Stimulated activated CD4-positive, alpha-beta T cell treated with anti-CD3 and anti-CD28 coated beads, Interleukin-2, amount 100 ng/mL, for 4 hours (primary cell): ENCODE measurements at regions not wholly inside any gene's neighbourhood (a gene's known extent, or its start where the extent isn't known, plus 50 kb on each side); places are given as distances from the start of the nearest gene placed in this dataset.
"Not testable (repeated sequence)": the region's sequence is repeated elsewhere in the genome, so short reads cannot be mapped to it uniquely, and the experiment has no call there.

Experiments used
- DNase-seq: peaks from one replicate; pipeline ENCODE4 v3.0.0-alpha.2; 2020; ENCODE audit warnings: low read depth

DNA sequence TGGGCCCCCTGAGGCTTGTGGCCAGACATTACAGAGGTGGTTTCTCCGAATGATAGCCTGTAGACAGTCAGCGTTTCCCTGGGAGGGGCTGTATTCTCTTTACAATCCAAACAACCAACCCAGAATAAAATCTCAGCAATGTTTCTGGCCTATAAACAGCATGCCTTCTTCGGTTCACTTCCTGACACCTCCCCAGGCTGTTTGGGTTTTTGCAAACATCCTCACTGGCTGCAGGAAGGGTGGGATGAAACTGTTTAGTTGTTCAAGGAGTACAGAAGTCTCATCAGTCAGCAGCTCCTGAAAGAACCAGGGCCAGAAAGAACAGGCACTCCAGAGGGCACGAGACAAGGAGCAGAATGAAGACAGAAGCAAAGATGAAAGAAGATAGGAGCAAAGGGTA, 350.0 kb downstream of the QKI start:
- no peak for DNase-seq

DNA sequence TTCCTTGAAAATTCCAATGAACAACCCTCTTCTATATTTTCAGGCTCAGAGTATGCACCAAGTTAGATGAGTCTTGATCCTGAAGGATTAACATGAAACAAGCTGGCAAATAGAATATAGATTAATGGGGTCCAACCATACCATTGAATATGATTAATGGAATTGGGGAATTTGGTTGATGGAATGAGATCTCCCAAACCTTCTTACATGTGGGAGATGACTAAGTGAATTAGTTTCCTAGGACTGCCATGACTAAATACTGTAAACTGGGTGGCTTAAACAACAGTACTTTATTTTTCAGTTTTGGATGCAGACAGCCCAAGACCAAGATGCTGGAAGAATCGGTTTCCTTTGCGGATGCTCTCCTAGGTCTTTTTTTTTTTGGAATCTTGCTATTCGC, 347.0 kb downstream of the QKI start:
- DNase-seq, result no peak

DNA sequence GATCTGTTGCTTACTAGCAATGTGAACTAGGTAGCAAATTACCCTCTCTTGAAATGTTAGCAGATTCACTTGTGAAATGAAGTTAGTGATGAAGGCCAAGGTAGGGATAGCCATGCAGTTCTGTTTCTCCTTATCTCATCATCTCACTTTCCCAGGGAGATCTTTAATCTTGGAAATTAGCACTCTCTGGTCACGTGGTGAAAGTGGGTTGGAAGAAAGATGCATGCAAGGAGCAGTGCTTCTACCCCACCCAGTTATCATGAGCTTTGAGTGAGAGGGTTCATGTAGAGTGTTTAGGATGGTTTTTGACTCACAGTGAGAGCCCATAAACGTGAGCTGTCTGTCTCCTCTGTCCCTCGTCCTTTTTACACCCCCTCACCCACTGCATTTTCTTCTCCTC, 346.3 kb downstream of the QKI start:
- no peak for DNase-seq

DNA sequence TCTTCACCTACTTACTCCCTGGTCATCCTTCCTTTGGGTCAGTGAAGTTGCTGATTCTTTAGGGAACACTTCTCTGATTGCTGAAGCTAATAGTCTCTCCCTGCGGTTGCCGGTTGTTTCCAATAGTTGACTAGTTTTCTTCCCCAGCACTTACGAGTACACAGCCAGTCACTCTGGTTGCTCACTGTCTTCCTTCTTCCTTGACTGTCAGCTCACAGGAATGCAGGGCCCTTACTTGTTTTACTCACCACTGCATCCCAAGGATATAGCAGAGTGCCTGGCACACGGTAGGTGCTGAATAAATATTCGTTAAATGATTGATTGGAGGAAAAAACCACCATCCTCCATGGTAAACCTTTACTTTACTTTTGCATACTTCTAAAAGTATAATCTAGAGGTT, 345.0 kb downstream of the QKI start:
- DNase-seq, result no peak

DNA sequence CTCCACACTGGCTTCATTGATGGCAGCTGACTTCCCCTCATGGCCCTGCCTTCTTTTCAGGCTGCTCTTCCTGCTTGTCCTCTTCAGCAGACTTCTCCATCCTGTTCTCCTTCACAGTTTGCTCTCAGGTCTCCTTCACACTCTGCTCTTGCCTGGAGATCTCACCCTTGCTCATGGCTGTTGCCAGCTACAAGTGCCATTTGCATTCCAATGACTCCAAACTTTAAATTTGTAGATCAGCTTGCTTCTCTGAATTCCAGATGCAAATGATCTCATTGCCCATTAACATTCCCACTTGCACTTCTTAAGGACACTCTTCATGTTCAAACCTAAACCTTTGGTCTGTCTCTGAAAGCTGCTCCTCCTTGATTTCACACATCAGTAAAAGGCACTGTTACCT, 343.0 kb downstream of the QKI start:
- no peak for DNase-seq

DNA sequence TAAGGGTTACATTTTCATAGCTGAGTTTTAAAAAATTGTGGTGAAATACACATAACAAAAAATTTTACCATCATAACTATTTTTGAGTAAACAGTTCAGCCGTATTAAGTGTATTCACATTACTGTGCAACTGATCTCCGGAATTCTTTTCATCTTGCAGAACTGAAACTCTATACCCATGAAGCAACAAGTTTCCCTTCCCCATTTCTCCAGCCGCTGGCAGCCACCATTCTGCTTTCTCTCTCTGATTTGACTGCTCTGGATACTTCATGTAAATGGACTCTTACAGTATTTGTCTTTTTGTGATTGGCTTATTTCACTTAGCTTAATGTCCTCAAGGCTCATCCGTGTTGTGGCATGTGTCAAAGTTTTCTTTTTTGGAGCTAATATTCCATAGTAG, 341.6 kb downstream of the QKI start:
- DNase-seq, result no peak

DNA sequence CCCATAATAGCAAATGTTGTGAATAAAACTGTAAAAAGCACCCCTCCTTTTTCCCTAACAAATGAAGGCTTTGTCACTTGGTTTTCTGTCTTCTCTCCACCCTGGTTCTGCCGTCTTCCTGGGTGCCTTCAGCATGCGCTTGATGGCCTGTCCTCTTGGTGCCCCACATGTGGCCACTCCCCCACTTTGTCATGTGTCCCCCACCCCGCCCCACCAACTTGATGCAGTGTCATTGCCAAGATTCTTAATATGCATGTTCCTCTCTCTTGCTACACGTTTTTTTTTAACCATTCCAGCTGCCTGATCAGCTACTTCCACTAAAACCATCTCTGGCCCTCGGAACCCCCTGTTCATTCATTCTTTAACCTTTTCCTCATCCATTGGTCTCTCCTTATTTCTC, 340.3 kb downstream of the QKI start:
- no peak for DNase-seq

DNA sequence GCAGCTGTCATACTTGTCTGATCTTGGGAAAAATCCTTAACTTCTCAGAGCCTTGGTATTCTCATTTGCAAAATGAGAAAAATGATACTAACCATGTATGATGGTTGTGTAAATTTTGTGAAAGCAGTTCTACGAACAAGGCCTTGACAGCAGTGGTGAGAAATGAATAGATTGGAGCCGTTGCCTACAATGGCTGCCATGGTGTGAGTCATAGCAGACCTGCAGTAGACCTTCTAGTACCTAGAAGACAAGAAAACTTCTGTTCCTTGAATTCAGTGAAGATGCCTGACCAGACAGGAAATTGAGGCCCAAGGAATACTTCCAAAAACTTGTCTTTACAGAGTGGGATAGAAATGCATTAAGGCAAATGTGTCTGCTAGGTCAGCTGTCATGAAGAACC, 338.9 kb downstream of the QKI start:
- no peak for DNase-seq

DNA sequence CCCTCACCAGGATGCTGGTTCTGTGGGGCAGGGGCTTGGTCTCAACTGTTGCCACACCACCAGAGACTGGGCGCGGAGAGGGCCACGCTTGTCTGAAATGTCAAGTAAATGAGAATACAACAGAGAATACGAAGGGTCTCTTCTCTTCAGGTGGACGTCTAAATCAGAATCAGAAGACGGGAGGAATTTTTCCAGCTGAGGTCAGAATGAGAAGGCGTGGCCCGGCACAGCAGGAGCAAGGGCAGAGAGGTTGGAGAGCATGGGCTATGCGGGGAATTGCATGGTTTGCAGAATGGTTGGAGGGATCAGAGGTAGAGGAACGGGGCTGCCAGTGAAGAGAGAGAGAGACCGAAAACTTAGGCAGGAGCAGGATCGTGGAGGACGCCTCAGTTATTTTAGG, 337.9 kb downstream of the QKI start:
- no peak for DNase-seq

DNA sequence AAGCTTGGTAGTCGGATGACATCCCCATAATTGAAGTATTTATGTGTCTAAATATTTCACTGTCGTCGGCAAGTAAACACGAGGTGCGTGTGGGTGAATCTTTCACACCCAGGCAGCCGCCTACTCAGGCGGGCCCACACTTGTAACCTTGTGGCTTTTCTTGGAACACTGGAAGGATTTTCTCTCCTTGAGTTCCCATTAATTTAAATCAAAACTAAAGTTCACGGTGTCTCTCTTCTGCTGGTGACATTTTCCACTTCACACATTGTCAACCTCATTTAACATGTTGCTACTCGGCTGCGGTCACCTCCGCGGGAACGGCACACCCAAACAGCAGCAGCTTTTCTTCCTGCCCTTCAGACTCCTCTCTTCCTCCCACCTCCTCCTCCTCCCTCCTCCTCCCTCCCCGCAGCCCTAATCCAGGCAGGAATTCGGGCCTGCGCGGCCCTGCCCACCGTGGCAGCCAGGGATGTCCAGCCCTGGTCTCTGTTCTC, 336.6 kb downstream of the QKI start:
- DNase-seq, result no peak

DNA sequence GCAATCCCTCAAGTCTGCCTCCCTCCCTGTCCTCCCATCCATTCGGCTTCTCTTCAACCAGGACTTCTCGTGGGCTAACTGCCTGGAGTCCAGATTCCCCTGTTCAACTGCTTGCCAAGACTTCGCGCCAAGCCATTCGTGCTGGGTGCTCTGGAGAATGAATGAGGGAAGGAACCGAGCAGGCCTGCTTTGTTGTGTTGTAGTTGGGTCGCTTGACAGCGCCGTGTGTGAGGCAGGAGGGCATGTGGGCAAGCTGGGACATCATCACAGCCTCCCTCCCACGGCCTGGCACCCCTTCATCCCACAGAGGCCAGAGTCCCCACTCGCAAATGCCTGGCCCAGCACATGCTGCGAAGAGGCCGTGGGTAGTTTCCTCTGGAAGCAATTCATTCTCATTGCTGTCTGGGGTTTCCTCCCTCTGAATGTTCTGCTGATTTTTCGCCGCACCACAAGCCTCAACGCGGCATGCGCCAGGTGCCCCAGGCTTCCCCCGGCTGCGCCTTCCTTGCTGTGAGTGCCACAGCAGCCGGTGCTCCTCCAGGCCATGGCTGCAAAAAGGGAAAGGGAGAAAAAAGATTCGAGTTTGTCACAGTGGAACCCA, 336.0 kb downstream of the QKI start:
- no peak for DNase-seq

DNA sequence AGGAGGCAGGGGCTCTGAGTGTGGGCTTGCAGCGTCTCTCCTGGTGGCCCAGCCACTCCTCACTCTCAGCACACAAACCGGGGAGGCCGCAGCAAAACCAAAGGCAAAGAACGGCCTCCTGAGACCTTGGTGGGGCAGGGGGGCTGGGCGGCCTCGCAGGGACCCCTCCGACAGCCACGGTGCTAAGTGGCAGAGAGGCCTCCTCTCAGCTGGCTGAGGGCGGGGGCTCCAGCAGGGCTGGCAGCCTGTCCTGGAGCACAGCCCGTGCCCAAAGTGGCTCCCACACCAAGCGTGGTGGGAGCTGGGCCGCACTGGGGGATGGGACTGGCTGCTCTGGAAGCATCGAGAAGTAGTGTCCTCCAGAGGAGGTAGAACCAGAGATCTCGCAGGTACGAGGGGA, 334.4 kb downstream of the QKI start:
- no peak for DNase-seq

DNA sequence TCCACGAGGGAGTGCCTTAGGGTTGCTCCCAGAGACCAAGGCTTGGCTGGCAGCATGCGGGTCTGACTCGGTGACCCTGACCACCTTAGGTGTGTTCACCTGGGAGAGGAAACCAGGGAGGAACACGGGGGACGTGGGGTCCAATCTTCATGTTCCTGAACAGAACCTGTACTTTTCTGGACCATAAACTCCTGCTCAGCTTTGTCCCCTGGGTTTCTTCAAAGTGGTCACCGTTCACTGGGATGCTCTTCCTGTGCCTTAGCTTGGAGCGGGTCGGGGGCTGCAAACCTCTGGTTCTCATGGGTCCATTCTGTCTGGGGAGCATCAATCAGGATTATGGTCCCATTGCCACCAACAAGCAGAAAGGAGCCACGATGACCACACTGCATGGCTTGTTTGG, 333.5 kb downstream of the QKI start:
- DNase-seq, result no peak

DNA sequence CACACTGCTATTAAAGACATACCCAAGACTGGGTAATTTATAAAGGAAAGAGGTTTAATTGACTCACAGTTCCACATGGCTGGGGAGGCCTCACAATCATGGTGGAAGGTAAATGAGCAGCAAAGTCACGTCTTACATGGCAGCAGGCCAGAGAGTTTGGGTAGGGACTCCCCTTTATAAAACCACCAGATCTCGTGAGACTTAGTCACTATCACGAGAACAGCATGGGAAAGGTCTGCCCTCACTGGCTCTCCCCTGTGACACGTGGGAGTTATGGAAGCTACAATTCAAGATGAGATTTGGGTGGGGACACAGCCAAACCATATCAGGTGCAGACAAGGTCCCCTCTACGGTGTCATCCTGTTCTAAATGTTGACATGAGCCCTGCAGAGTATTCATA, 332.5 kb downstream of the QKI start:
- not testable (repeated sequence) for DNase-seq

DNA sequence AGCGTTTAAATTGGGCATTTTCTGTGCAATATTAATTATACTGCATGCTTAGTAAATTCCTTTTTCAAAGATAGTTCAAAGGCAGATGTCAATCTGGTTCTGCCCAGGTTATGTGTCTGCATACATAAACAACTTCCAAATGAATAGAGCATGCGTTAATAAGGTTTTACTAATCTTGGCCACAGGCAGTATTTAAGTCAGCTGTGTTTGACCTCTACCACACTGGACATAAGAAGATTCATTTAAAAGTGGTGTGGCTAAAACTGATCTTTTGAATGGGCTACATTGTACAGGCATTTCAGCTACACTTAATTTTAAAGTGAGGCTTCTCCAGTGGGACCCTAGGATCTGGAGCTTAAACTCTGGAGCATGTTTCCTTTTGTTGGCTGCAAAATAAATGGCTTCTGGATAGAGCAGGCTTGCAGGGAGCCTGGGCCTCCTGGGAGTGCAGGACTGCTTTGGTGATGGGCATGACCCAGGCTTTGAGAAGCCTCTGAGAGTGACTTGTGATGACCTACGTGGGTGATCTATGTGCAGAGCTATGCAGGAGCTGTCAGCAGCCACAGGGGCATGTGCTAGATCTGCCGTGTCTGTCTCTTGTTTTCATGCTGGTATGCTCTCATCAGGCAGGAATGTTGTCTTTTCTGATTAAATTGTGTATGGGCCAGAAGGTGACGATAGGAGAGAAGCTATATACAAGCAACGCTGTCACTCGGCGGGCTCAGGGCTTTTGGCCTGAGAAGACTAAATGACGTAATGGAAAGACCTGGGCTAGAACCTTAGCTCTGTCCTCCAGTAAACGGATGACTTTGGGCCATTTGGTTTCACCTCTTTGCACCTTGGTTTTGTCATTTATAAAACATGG, 331.2 kb downstream of the QKI start:
- no peak for DNase-seq

DNA sequence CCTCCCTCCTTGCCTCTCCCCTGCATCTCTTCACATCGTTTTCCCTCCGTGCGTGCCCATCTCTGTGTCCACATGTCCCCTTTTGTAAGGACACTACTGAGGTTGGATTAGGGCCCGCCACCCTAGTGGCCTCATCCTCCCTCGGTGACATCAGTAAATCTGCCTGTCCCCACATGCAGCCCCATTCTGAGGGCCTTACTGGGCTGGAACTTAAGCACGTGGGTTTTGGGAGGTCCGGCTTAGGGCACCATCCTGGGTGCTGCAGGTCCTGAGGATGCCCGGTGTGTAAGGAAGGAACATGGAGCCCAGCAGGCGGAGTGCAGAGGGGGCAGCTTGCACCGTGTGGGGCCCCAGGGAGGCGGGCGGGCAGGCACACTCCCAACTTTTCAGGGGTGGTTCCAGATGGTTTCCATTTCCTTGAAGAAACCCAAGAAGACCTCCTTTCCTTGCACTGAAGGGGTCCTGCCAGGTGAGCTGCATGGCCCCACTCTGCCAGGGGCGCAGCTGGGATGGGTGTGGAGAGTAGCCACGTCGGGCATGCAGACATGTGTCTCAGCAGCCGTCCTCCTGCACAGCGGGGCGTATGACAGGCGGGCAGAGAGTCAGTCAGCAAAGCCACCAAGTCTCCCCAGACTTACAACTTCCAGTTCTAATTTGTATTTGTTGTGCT, 329.9 kb downstream of the QKI start:
- DNase-seq, result no peak

DNA sequence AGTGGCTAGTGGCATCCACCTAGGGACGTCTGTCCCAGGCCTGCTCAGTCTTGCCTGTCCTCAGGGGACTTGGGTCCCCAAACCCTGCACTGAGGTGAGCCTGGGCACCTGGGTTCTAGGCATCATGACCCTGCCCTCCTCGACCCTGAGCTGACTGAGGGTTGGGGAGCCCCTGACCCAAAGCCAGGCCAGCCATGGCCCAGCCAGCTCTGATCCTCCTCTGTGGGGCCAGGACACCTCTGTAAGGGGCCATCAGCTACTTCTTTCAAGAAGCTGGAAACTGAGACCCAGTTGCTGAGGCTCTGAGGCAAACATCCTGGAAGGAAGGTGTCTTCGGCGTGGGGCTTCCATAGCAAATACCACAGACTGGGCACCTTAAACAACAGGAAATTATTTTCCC, 329.3 kb downstream of the QKI start:
- no peak for DNase-seq

DNA sequence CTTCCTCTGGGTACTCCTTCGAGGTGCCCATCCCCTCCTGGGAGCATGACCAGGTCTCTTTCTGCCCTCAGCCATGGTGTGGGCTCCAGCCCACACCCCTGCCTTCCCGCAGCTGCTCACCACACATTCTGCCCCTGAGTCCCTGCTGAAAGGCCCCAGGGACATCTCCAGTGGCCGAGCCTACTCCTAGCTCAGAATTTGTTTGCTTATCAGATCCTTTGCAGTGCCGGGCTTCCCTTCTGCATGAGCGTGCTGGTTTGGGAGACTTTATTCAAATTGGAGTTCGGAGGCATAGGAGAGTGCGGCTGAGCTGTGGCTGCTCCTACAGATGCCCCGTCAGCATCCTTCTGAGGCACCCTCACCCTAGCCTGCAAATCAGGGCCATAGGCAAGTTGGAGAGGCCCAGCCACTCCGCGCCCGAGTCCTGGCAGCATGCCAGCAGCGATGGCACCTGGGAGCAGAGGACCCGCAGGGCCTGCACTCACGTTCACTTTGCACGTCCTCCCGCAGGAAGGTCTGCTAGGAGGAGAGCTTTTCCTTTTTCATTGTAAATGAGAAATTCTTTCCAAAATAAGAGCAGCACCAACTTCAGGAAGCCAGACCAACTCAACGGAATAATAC, 327.3 kb downstream of the QKI start:
- no peak for DNase-seq

DNA sequence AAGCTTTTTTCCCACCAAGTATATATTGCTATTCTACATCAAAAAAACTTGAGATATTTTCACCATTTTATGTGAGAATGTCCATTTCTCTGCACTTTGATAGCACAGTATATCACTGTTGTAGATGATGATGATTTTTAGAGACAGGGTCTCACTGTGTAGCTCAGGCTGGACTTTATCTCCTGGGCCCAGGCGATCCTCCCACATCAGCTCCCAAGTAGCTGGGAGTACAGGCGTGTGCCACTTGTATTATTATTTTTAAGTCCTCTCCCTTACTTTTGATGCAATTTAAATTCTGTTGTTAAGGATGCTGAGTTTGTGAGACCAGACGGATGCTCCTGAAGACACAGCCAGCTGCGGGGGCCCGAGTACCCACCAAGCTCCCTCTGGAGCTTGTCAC, 326.8 kb downstream of the QKI start:
- DNase-seq, result no peak

DNA sequence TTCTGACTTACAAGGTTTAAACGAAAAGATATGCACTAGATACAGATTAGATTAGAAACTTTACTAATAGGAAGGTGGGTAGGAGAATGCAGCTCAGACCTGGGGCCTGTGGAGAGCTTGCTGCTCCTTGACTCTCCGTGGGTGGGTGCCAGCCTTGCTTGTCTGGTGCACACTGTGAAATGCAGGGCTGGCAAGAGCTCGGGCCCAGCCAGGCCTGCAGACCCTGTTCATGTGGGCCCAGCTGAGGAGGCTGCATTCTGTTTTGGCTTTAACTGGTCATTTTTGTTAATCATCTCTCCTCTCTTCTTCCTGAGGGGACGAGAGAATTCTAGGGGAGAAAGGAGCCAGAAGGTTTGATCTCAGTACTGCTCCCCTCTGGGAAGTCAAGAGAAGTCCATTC, 325.4 kb downstream of the QKI start:
- DNase-seq, result no peak

DNA sequence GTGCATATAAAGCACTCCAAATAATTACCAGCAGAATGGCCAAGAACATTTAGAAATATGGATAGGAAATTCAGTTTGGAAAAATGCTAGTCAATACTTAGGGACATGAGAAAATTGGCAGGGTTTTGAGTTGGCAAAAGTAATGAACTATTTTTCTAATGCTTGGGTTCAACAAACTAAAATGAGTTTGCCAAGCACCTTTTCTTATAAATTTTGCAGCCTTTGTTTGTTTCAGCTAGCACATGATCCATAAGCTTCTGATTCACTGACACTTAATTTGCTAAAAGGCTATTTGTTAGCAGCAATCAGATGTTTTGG, 324.8 kb downstream of the QKI start:
- DNase-seq, result no peak

DNA sequence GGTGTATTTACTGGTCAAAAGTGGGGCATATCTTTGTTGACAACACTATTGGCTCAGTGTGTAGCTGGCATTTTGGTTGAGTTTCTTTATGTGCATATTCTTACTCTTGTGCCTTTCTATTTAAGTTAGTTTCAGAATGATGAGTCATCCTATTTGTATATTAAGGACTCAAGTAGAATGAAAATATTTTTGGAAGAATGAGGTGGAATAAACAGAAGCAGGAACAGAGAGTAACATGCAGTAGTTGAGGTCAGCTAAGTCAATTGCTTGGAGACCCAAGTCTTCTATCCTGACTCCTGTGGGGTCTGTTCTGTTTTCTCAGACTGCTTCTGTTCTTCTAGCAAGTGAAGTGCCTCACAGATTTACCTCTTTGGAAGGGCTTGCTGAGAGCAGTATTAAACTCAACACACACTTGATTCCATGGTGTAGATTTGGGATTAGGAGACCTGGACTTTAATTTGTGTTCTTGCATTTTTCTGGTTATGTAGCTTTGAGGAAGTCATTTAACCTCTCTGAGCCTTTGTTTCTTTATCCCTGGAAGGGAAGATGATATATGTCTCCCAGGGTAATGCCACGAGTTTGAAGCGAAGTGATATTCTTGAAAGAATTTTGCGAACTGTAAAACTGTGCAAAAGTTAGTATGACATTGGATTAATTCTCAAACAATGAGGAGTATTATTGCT, 324.3 kb downstream of the QKI start:
- DNase-seq, result no peak
